ENCODE measurements at regions not wholly inside any gene's neighbourhood (a gene's known extent, or its start where the extent isn't known, plus 50 kb on each side); places are given as distances from the start of the nearest gene placed in this dataset.

DNA sequence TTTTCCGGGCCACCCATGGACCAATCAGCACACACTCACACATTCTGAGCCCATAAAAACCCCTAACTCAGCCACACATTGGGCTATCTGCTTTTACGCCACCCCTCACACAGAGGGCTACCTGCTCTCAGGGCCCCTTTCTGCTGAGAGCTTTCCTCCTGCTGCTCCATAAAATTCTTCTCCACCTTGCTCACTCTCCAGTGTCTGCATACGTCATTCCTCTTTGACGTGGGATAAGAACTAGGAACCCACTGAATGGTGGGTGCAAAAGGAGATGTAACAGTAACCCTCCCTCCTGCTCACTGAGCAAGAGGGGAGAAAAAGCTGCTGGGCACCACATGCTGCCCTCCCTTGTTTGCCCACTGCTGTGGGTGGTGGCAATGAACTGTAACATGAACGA, 596.7 kb upstream of the TMEM132C start:
- intact Hi-C loops (cut with DNase I): no loop called here
- FAIRE-seq: no peak
- no peak for DNase-seq

GRCh38 chr12:127670796-127671195, 596.2 kb upstream of the TMEM132C start:
- H3K4me3 ChIP-seq (ENCODE audit: low read length in 3 of 3): no peak overlapping the region
- no peaks in the 10 kb centered on the region for H3K36me3 ChIP-seq (ENCODE audit: control insufficient read depth in 2 of 3, insufficient read depth in 3 of 3, low read length in 3 of 3)
- no peaks in the 10 kb centered on the region for H3K9me3 ChIP-seq (ENCODE audit: control insufficient read depth in 2 of 3, insufficient read depth in 1 of 3, low read length in 3 of 3)
- no peak for TF ChIP-seq CTCF (IDR thresholded peaks at IDR 0.05; ENCODE audit: borderline replicate concordance, extremely low read depth, insufficient read depth)
- intact Hi-C loops (cut with DNase I): no loop called here
- no peak overlapping the region for H3K9ac ChIP-seq (ENCODE audit: low read length in 3 of 3)
- FAIRE-seq: no peak
- H3K27ac ChIP-seq (ENCODE audit: low read depth in 2 of 2, low read length in 2 of 2): no peak overlapping the region
- H3K4me1 ChIP-seq (ENCODE audit: control insufficient read depth in 2 of 3, insufficient read depth in 2 of 3, low read depth in 1 of 3, low read length in 3 of 3): no peaks in the 10 kb centered on the region
- DNase-seq: no peak
- H3K27me3 ChIP-seq (ENCODE audit: control insufficient read depth, insufficient read depth, low read length): no peaks in the 10 kb centered on the region

More for the DNA sequence above, 596.7 kb upstream of the TMEM132C start:
- Histone ChIP-seq H3K36me3 (ENCODE audit: control insufficient read depth in 2 of 3, insufficient read depth in 3 of 3, low read length in 3 of 3) (no peaks in the 10 kb centered on the region), H3K9ac (ENCODE audit: low read length in 3 of 3) (no peak overlapping the region), H3K27me3 (ENCODE audit: control insufficient read depth, insufficient read depth, low read length) (no peaks in the 10 kb centered on the region), H3K27ac (ENCODE audit: low read depth in 2 of 2, low read length in 2 of 2) (no peak overlapping the region), H3K4me3 (ENCODE audit: low read length in 3 of 3) (no peak overlapping the region), H3K9me3 (ENCODE audit: control insufficient read depth in 2 of 3, insufficient read depth in 1 of 3, low read length in 3 of 3) (no peaks in the 10 kb centered on the region), H3K4me1 (ENCODE audit: control insufficient read depth in 2 of 3, insufficient read depth in 2 of 3, low read depth in 1 of 3, low read length in 3 of 3) (no peaks in the 10 kb centered on the region)
- TF ChIP-seq CTCF (IDR thresholded peaks at IDR 0.05; ENCODE audit: borderline replicate concordance, extremely low read depth, insufficient read depth): no peak

GRCh38 chr12:127675936-127676335, 591.0 kb upstream of the TMEM132C start:
- DNase-seq (no peak), FAIRE-seq (no peak)
- TF ChIP-seq CTCF (IDR thresholded peaks at IDR 0.05; ENCODE audit: borderline replicate concordance, extremely low read depth, insufficient read depth): no peak
- Histone ChIP-seq H3K4me3 (ENCODE audit: low read length in 3 of 3) (no peak overlapping the region), H3K27ac (ENCODE audit: low read depth in 2 of 2, low read length in 2 of 2) (no peak overlapping the region), H3K27me3 (ENCODE audit: control insufficient read depth, insufficient read depth, low read length) (no peaks in the 10 kb centered on the region), H3K36me3 (ENCODE audit: control insufficient read depth in 2 of 3, insufficient read depth in 3 of 3, low read length in 3 of 3) (no peaks in the 10 kb centered on the region), H3K4me1 (ENCODE audit: control insufficient read depth in 2 of 3, insufficient read depth in 2 of 3, low read depth in 1 of 3, low read length in 3 of 3) (peaks cover 0 to 3% (median 0%) of the 10 kb centered on the region in 3 donors), H3K9me3 (ENCODE audit: control insufficient read depth in 2 of 3, insufficient read depth in 1 of 3, low read length in 3 of 3) (no peaks in the 10 kb centered on the region), H3K9ac (ENCODE audit: low read length in 3 of 3) (no peak overlapping the region)
- intact Hi-C loops (cut with DNase I): no loop called here

DNA sequence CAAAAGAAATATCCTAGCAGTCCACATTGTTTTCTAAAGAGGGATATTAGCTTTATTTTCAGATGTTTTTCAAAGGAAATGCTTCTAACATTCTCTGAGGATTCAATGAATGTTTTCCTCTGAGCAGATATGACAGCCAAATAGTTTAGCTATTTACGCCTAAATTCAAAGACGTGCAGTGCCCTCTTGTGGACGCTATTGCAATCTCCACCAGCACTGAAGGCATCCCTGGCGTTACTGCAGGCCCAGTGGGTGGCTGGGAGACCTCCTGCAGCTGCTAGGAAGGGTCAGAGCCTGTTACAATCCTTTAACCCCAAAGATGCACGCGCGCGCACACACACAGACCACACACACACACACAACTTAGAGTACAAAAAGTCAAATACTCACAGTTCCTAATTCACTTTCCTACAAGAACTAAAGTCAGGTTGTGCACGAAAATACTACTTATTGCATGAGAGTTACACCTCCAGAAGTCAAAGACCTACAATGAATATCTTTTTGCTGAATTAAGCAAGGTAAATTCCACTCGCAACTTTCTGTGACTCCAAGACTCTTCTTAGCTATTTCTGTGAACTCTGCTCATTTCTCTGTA, 589.3 kb upstream of the TMEM132C start:
- Histone ChIP-seq H3K27ac (ENCODE audit: low read depth in 2 of 2, low read length in 2 of 2) (no peak overlapping the region), H3K9ac (ENCODE audit: low read length in 3 of 3) (no peak overlapping the region), H3K27me3 (ENCODE audit: control insufficient read depth, insufficient read depth, low read length) (no peaks in the 10 kb centered on the region), H3K4me3 (ENCODE audit: low read length in 3 of 3) (no peak overlapping the region), H3K36me3 (ENCODE audit: control insufficient read depth in 2 of 3, insufficient read depth in 3 of 3, low read length in 3 of 3) (no peaks in the 10 kb centered on the region), H3K9me3 (ENCODE audit: control insufficient read depth in 2 of 3, insufficient read depth in 1 of 3, low read length in 3 of 3) (no peaks in the 10 kb centered on the region), H3K4me1 (ENCODE audit: control insufficient read depth in 2 of 3, insufficient read depth in 2 of 3, low read depth in 1 of 3, low read length in 3 of 3) (peaks cover 0 to 3% (median 0%) of the 10 kb centered on the region in 3 donors)
- intact Hi-C loops (cut with DNase I): no loop called here
- peak; percentile 87 for TF ChIP-seq CTCF (IDR thresholded peaks at IDR 0.05; ENCODE audit: borderline replicate concordance, extremely low read depth, insufficient read depth)
- peak; percentile 62 to 88 (median 79) for DNase-seq
- peak; percentile 50 for FAIRE-seq
